IMR-90 (cell line): ENCODE measurements at regions not wholly inside any gene's neighbourhood (a gene's known extent, or its start where the extent isn't known, plus 50 kb on each side); places are given as distances from the start of the nearest gene placed in this dataset.

Source experiments
- ATAC-seq: fragments of 200-7000 bp; cut with Tn5 transposase; 2 replicates; pipeline ENCODE4 v1.9.1; 2020; ENCODE audit warnings: low read depth, mild to moderate bottlenecking, moderate library complexity
- BruUV-seq: library from RNA; stranded (reverse); fragments of 400-500 nt; replicated peaks from 2 replicates; lab custom pipeline; 2021; lab: Mats Ljungman, UMichigan
- CTCF ChIA-PET: fragments of 300-600 bp; formaldehyde crosslinking; extraction: SDS; loops from one replicate; lab custom pipeline; 2021; ENCODE audit warnings: antibody characterized with exemption; lab: Yijun Ruan, JAX
- POLR2A ChIA-PET: fragments of 300-600 bp; sonication (Branson Sonifier 250); formaldehyde crosslinking; loops from one replicate; lab custom pipeline; 2022; ENCODE audit warnings: antibody characterized with exemption; ENCODE audit not compliant: unreplicated experiment; lab: Charles Lee
- DNase-seq: peaks from one replicate; pipeline ENCODE4 v3.0.0; 2013
- H2AFZ ChIP-seq: replicated peaks from 2 replicates; pipeline ENCODE3; 2013; ENCODE audit warnings: low read length, mild to moderate bottlenecking; ENCODE audit not compliant: poor library complexity
- H2AK5ac ChIP-seq: 2 replicates; pipeline ENCODE4 v1.6.1; 2013; ENCODE audit warnings: low read depth, low read length, inconsistent platforms
- H2AK9ac ChIP-seq: replicated peaks from 2 replicates; pipeline ENCODE3; 2013; ENCODE audit warnings: mild to moderate bottlenecking, low read depth, low read length, moderate library complexity; ENCODE audit not compliant: poor library complexity
- H2BK120ac ChIP-seq: 2 replicates; pipeline ENCODE4 v1.6.1; 2013; ENCODE audit warnings: low read depth, low read length, inconsistent platforms
- H2BK15ac ChIP-seq: 3 replicates; pipeline ENCODE4 v1.6.1; 2013; ENCODE audit warnings: low read depth, low read length, inconsistent platforms
- H2BK20ac ChIP-seq: 2 replicates; pipeline ENCODE4 v1.6.1; 2013; ENCODE audit warnings: low read depth, mild to moderate bottlenecking, inconsistent platforms, low read length, moderate library complexity
- H2BK5ac ChIP-seq: 2 replicates; pipeline ENCODE4 v1.6.1; 2013; ENCODE audit warnings: mild to moderate bottlenecking, low read depth, low read length, inconsistent platforms; ENCODE audit not compliant: poor library complexity, severe bottlenecking
- H3K14ac ChIP-seq: replicated peaks from 2 replicates; pipeline ENCODE4 v1.6.1; 2013; ENCODE audit warnings: low read depth, low read length, inconsistent platforms
- H3K18ac ChIP-seq: 2 replicates; pipeline ENCODE4 v1.6.1; 2013; ENCODE audit warnings: low read depth, low read length, control low read depth
- H3K23ac ChIP-seq: 2 replicates; pipeline ENCODE4 v1.6.1; 2013; ENCODE audit warnings: low read depth, low read length, inconsistent platforms
- H3K27ac ChIP-seq: 2 replicates; pipeline ENCODE4 v1.5.1; 2013; ENCODE audit warnings: mild to moderate bottlenecking, control low read depth, low read length; ENCODE audit not compliant: insufficient read depth
- H3K27me3 ChIP-seq: 2 replicates; pipeline ENCODE4 v1.6.1; 2013; ENCODE audit warnings: low read length; ENCODE audit not compliant: control insufficient read depth, insufficient read depth
- H3K36me3 ChIP-seq: 2 replicates; pipeline ENCODE4 v1.6.1; 2013; ENCODE audit warnings: low read length, mixed read lengths; ENCODE audit not compliant: control insufficient read depth, insufficient read depth
- H3K4ac ChIP-seq: 2 replicates; pipeline ENCODE4 v1.6.1; 2013; ENCODE audit warnings: low read depth, low read length, inconsistent platforms
- H3K4me1 ChIP-seq: 2 replicates; pipeline ENCODE4 v1.6.1; 2013; ENCODE audit warnings: low read length, mixed read lengths; ENCODE audit not compliant: control insufficient read depth, insufficient read depth
- H3K4me2 ChIP-seq: 2 replicates; pipeline ENCODE4 v1.6.1; 2013; ENCODE audit warnings: low read depth, mild to moderate bottlenecking, control low read depth, low read length, moderate library complexity
- H3K4me3 ChIP-seq: 2 replicates; pipeline ENCODE4 v1.5.1; 2013; ENCODE audit warnings: low read depth, mild to moderate bottlenecking, control low read depth, low read length, moderate library complexity; ENCODE audit not compliant: insufficient read depth
- H3K56ac ChIP-seq: 2 replicates; pipeline ENCODE4 v1.6.1; 2013; ENCODE audit warnings: low read length, inconsistent platforms; ENCODE audit not compliant: insufficient read depth; ENCODE audit errors: extremely low read depth
- H3K79me1 ChIP-seq, 2 experiments: 2 replicates each; pipeline ENCODE4 v1.6.1; 2013; ENCODE audit warnings: low read length in 2 of 2, inconsistent platforms in 1 of 2, low read depth in 1 of 2
- H3K9ac ChIP-seq: 2 replicates; pipeline ENCODE4 v1.6.1; 2013; ENCODE audit warnings: low read depth, low read length, control low read depth
- H3K9me1 ChIP-seq: 2 replicates; pipeline ENCODE4 v1.6.1; 2013; ENCODE audit warnings: low read length, inconsistent platforms; ENCODE audit not compliant: insufficient read depth
- H3K9me3 ChIP-seq: 2 replicates; pipeline ENCODE4 v1.6.1; 2013; ENCODE audit warnings: low read length; ENCODE audit not compliant: control insufficient read depth, insufficient read depth
- H4K20me1 ChIP-seq: 2 replicates; pipeline ENCODE4 v1.6.1; 2013; ENCODE audit warnings: low read length, inconsistent platforms; ENCODE audit not compliant: insufficient read depth
- H4K5ac ChIP-seq: 2 replicates; pipeline ENCODE4 v1.6.1; 2013; ENCODE audit warnings: mild to moderate bottlenecking, low read depth, low read length, control low read depth
- H4K8ac ChIP-seq, 2 experiments: 2 replicates each; pipeline ENCODE4 v1.6.1; 2013; ENCODE audit warnings: low read depth in 2 of 2, low read length in 2 of 2, control low read depth in 1 of 2, inconsistent platforms in 1 of 2
- H4K91ac ChIP-seq: 2 replicates; pipeline ENCODE4 v1.6.1; 2013; ENCODE audit warnings: low read depth, low read length, inconsistent platforms; ENCODE audit not compliant: insufficient read depth
- MAZ ChIP-seq: IDR thresholded peaks from 2 replicates; pipeline ENCODE4 v1.6.1; 2012; ENCODE audit warnings: low read depth, mild to moderate bottlenecking, low read length, improper control_type of control experiment, moderate library complexity, borderline replicate concordance
- NFE2L2 ChIP-seq: fragments of 150-350 bp; IDR thresholded peaks from 2 replicates; pipeline ENCODE4 v1.6.1; 2016; ENCODE audit warnings: low read depth, mild to moderate bottlenecking, low read length
- RAD21 ChIP-seq: IDR thresholded peaks from 2 replicates; pipeline ENCODE4 v1.6.1; 2012; ENCODE audit warnings: low read length, improper control_type of control experiment
- RCOR1 ChIP-seq: IDR thresholded peaks from 2 replicates; pipeline ENCODE4 v1.6.1; 2012; ENCODE audit warnings: mild to moderate bottlenecking, low read length, improper control_type of control experiment; ENCODE audit not compliant: insufficient replicate concordance
- WGBS, 2 experiments: methylation state at CpG; one replicate each; pipeline versions ENCODE4 v1.1.5 to v1.1.7; 2013; ENCODE audit warnings: missing lambda C conversion rate in 2 of 2; ENCODE audit not compliant: insufficient read length in 1 of 2; ENCODE audit errors: extremely low coverage in 2 of 2; 5-methylcytosine and 5-hydroxymethylcytosine counted together
- dilution Hi-C: fragments of 300-500 bp; cut with HindIII; formaldehyde crosslinking; loops from one replicate; pipeline ENCODE4 v1.14.3; 2018; ENCODE audit warnings: low sequenced_read_pairs; ENCODE audit not compliant: unreplicated experiment
- in situ Hi-C: fragments of 300-500 bp; cut with MboI; formaldehyde crosslinking; loops from 3 replicates; pipeline ENCODE4 v1.14.3; 2019; ENCODE audit warnings: low sequenced_read_pairs, inconsistent platforms, mixed read lengths
- intact Hi-C: fragments of 100-400 bp; cut with micrococcal nuclease; formaldehyde crosslinking; loops from 2 replicates; pipeline ENCODE4 v1.10.0; 2022

DNA sequence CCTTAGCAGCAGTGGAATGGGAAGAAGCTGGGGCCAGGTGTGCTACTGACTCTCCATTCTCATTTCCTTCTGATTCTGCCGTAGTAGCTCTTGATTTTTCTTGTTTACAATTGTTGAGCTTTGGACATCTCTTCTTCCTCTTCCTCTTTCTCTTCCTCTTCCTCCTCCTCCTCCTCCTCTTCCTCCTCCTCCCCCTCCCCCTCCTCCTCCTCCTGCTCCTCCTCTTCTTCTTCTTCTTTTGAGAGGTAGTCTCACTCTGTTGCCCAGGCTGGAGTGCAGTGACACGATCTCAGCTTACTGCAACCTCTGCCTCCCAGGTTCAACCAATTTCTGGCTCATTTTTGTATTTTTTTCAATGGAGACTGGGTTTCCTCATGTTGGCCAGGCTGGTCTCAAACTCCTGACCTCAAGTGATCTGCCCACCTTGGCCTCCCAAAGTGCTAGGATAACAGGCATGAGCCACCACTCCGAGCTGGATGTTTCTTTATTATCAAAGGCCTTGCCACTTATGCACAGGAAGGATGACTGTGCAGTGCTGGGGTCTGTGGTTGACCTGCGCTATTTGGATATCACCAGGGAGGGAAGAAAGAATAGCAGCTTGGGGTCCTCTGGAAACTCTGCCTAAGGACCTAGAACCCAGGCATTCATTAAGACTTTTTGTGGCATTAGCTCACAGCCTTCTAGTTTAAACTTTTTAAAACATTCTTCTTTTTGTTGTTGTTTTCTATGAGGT is 127.8 kb upstream of the KCNJ16 start:
- ChIA-PET CTCF (interaction anchor here (0.7 to 0.9 kb wide), 2 partner anchors 97 to 351 kb away, joined by 3 to 4 read pairs; no protein-coding TSS in a partner anchor), POLR2A (interaction anchor here (0.6 kb wide), 2 partner anchors 65 to 106 kb away, joined by 3 read pairs; no protein-coding TSS in a partner anchor)
- H3K9me3 ChIP-seq = no peaks in the 10 kb centered on the region
- H3K36me3 ChIP-seq = no peaks in the 10 kb centered on the region
- H3K27ac ChIP-seq = no peak overlapping the region
- no peak overlapping the region for H2BK15ac ChIP-seq
- DNase-seq (peak; percentile 28), ATAC-seq (peak; percentile 56; the same call in 1 of the 2 replicates)
- H4K5ac ChIP-seq = peak overlapping the region; percentile 34; the same call in 1 of the 2 replicates
- no CpG with 5 or more reads among the region's 4 CpGs for WGBS, 2 experiments
- H4K8ac ChIP-seq = no peak overlapping the region; a peak in 1 of 4 replicates
- no peaks in the 10 kb centered on the region for H3K79me1 ChIP-seq
- peak overlapping the region; percentile 29 for H3K4ac ChIP-seq
- no peak overlapping the region for H2AK9ac ChIP-seq
- H2AFZ ChIP-seq = no peak overlapping the region
- H3K4me2 ChIP-seq = no peak overlapping the region
- dilution Hi-C loops = no loop called here
- H4K20me1 ChIP-seq = no peaks in the 10 kb centered on the region
- peaks cover 5% of the 10 kb centered on the region; the same call in 1 of the 2 replicates for H3K4me1 ChIP-seq
- H3K56ac ChIP-seq = no peak overlapping the region
- no peaks in the 10 kb centered on the region for H3K27me3 ChIP-seq
- intact Hi-C loops = no loop called here
- in situ Hi-C loops = no loop called here
- H3K18ac ChIP-seq = peak overlapping the region; percentile 55
- no peak overlapping the region for H2AK5ac ChIP-seq
- no peak overlapping the region; the same call in 1 of the 2 replicates for H3K23ac ChIP-seq
- H3K4me3 ChIP-seq = no peak overlapping the region
- BruUV-seq = no TSS peak
- peak overlapping the region; percentile 53; the same call in 1 of the 2 replicates for H2BK20ac ChIP-seq
- no peaks in the 10 kb centered on the region for H3K9me1 ChIP-seq
- peak; percentile 59; the same call in 1 of the 2 replicates for TF ChIP-seq NFE2L2
- TF ChIP-seq RAD21 = no peak
- no peak for TF ChIP-seq RCOR1
- no peak for TF ChIP-seq MAZ
- no peak overlapping the region for H3K9ac ChIP-seq
- 0 out of 2 replicates have a peak overlapping the region, but pooled peaks have one; percentile 8 for H2BK120ac ChIP-seq
- H2BK5ac ChIP-seq = no peak overlapping the region
- H4K91ac ChIP-seq = peak overlapping the region; percentile 59; the same call in 1 of the 2 replicates
- peak overlapping the region; percentile 76; the same call in 1 of the 2 replicates for H3K14ac ChIP-seq
